ENCODE measurements at regions not wholly inside any gene's neighbourhood (a gene's known extent, or its start where the extent isn't known, plus 50 kb on each side); places are given as distances from the start of the nearest gene placed in this dataset.

DNA sequence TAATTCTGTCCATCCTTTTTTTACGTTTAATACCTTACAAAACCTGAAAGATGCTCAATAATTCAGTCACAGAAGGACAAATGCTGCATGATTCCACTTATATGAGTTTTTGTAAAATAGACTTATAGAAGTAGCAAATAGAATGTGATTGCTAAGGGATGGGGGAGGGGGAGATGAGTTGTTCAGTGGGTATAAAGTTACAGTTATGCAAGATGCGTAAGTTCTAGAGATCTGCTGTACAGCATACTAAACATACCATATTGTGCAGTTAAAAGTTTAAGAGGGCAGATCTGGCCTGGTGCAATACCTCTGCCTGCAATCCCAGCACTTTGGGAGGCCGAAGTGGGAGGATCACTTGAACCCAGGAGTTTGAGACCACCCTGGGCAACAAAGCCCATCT, 78.8 kb downstream of the TET3 start:
- no peak overlapping the region for H3K4me3 ChIP-seq (ENCODE audit: low read length)
- H3K9me3 ChIP-seq (replicated peaks; ENCODE audit: control insufficient read depth, low read depth, low read length), result no peaks in the 10 kb centered on the region
- no peaks in the 10 kb centered on the region for H3K27me3 ChIP-seq (ENCODE audit: control insufficient read depth, insufficient read depth, low read length)
- DNase-seq, result no peak
- no CpG with 5 or more reads among the region's 3 CpGs for WGBS (ENCODE audit: insufficient coverage)
- H3K36me3 ChIP-seq (ENCODE audit: control insufficient read depth, insufficient read depth, low read length), result no peaks in the 10 kb centered on the region
- H3K27ac ChIP-seq (ENCODE audit: low read length), result no peak overlapping the region
- no peaks in the 10 kb centered on the region for H3K4me1 ChIP-seq (ENCODE audit: control insufficient read depth, insufficient read depth, low read length)

DNA sequence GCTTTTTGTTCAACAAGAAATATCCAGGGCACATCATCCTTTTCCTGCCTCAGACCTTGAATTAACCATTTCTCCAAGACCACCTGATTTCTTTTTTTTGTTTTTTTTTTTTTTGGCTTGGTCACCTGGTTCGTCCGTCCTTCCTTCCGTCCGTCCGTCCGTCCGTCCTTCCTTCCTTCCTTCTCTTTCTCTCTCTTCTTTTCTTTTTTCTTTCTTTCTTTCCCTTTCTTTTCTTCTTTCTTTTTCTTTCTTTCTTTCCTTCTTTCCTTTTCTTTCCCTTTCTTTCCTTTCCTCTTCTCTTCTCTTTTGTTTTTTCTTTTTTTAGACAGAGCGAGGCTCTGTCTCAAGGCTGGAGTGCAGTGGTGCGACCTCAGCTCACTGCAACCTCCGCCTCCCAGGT, 80.7 kb downstream of the TET3 start:
- Histone ChIP-seq H3K4me1 (ENCODE audit: control insufficient read depth, insufficient read depth, low read length) (no peaks in the 10 kb centered on the region), H3K9me3 (replicated peaks; ENCODE audit: control insufficient read depth, low read depth, low read length) (no peaks in the 10 kb centered on the region), H3K27ac (ENCODE audit: low read length) (no peak overlapping the region), H3K27me3 (ENCODE audit: control insufficient read depth, insufficient read depth, low read length) (no peaks in the 10 kb centered on the region), H3K4me3 (ENCODE audit: low read length) (no peak overlapping the region), H3K36me3 (ENCODE audit: control insufficient read depth, insufficient read depth, low read length) (no peaks in the 10 kb centered on the region)
- WGBS (ENCODE audit: insufficient coverage), result 98% methylated on average over 7 of the region's 10 CpGs
- no peak for DNase-seq

- DNase-seq, result peak; percentile 83
- WGBS (ENCODE audit: insufficient coverage), result no CpG with 5 or more reads among the region's 3 CpGs
Measured at GRCh38 chr2:74066491-74067203, 81.1 kb downstream of the BOLA3 start.

DNA sequence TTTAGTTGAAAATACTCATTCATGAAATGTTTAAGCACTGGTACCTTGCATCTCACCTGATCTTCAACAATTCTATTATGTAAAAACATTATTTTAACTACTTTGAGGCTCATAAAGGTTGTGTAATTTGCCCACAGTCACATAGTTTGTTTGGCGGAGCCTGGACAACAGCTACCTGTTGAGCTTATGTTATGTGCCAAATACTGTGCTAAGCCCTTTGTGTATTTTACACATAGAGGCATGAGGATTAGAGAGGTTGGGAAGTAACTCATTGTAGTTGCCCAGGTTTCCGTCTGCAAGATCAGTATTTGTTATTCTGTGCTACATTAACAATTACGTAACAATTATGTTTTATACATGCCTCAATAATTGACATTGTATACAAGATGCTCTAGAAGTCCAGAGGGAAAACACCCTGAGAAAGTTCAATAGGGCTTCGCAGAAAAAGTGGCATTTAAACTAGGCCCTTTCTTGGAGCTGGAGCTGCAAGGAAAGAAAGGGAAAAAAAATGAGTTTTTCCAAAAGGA, 80.4 kb downstream of the BOLA3 start:
- Histone ChIP-seq H3K27me3 (ENCODE audit: control insufficient read depth, insufficient read depth, low read length) (no peaks in the 10 kb centered on the region), H3K27ac (ENCODE audit: low read length) (no peak overlapping the region), H3K9me3 (replicated peaks; ENCODE audit: control insufficient read depth, low read depth, low read length) (no peaks in the 10 kb centered on the region), H3K4me1 (ENCODE audit: control insufficient read depth, insufficient read depth, low read length) (no peaks in the 10 kb centered on the region), H3K4me3 (ENCODE audit: low read length) (no peak overlapping the region), H3K36me3 (ENCODE audit: control insufficient read depth, insufficient read depth, low read length) (no peaks in the 10 kb centered on the region)
- no peak for DNase-seq
- 80% methylated on average over 1 of the region's 4 CpGs for WGBS (ENCODE audit: insufficient coverage)

More at GRCh38 chr2:74066491-74067203, 81.1 kb downstream of the BOLA3 start:
- no peaks in the 10 kb centered on the region for H3K9me3 ChIP-seq (replicated peaks; ENCODE audit: control insufficient read depth, low read depth, low read length)
- H3K4me3 ChIP-seq (ENCODE audit: low read length), result no peak overlapping the region
- H3K27me3 ChIP-seq (ENCODE audit: control insufficient read depth, insufficient read depth, low read length), result no peaks in the 10 kb centered on the region
- H3K27ac ChIP-seq (ENCODE audit: low read length), result no peak overlapping the region
- H3K4me1 ChIP-seq (ENCODE audit: control insufficient read depth, insufficient read depth, low read length), result no peaks in the 10 kb centered on the region
- no peaks in the 10 kb centered on the region for H3K36me3 ChIP-seq (ENCODE audit: control insufficient read depth, insufficient read depth, low read length)

- peaks cover 3% of the 10 kb centered on the region for H3K4me1 ChIP-seq (ENCODE audit: control insufficient read depth, insufficient read depth, low read length)
- H3K27me3 ChIP-seq (ENCODE audit: control insufficient read depth, insufficient read depth, low read length), result no peaks in the 10 kb centered on the region
- H3K36me3 ChIP-seq (ENCODE audit: control insufficient read depth, insufficient read depth, low read length), result peaks cover 5% of the 10 kb centered on the region
- no peak overlapping the region for H3K27ac ChIP-seq (ENCODE audit: low read length)
- no peaks in the 10 kb centered on the region for H3K9me3 ChIP-seq (replicated peaks; ENCODE audit: control insufficient read depth, low read depth, low read length)
- DNase-seq, result no peak
- no CpG with 5 or more reads among the region's 2 CpGs for WGBS (ENCODE audit: insufficient coverage)
- H3K4me3 ChIP-seq (ENCODE audit: low read length), result no peak overlapping the region
Measured at GRCh38 chr2:74070991-74071390, 76.7 kb downstream of the BOLA3 start.

DNA sequence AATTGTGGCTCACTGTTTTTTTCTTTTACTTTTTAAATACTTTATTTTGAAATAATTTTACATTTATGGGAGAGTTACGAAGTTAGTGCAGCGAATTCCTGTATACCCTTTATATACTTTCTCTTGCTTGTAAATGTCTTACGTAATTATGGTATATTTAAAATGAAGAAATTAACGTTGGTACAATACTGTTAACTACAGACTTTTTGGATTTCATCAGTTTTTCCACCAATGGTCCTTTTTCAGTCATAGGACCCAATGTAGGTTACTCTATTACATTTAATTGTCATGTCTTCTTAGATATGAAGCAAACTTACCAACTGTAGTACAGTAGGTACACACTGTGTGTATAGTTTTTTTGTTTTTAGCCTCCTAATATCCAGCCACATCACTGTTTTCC, 76.3 kb downstream of the BOLA3 start:
- H3K4me3 ChIP-seq (ENCODE audit: low read length), result no peak overlapping the region
- no CpG with 5 or more reads among the region's 4 CpGs for WGBS (ENCODE audit: insufficient coverage)
- no peaks in the 10 kb centered on the region for H3K9me3 ChIP-seq (replicated peaks; ENCODE audit: control insufficient read depth, low read depth, low read length)
- no peak overlapping the region for H3K27ac ChIP-seq (ENCODE audit: low read length)
- no peaks in the 10 kb centered on the region for H3K27me3 ChIP-seq (ENCODE audit: control insufficient read depth, insufficient read depth, low read length)
- DNase-seq, result no peak
- peaks cover 3% of the 10 kb centered on the region for H3K4me1 ChIP-seq (ENCODE audit: control insufficient read depth, insufficient read depth, low read length)
- H3K36me3 ChIP-seq (ENCODE audit: control insufficient read depth, insufficient read depth, low read length), result peaks cover 5% of the 10 kb centered on the region

- Histone ChIP-seq H3K27me3 (ENCODE audit: control insufficient read depth, insufficient read depth, low read length) (no peaks in the 10 kb centered on the region), H3K4me3 (ENCODE audit: low read length) (no peak overlapping the region), H3K36me3 (ENCODE audit: control insufficient read depth, insufficient read depth, low read length) (peaks cover 8% of the 10 kb centered on the region), H3K4me1 (ENCODE audit: control insufficient read depth, insufficient read depth, low read length) (peaks cover 3% of the 10 kb centered on the region), H3K9me3 (replicated peaks; ENCODE audit: control insufficient read depth, low read depth, low read length) (no peaks in the 10 kb centered on the region), H3K27ac (ENCODE audit: low read length) (no peak overlapping the region)
- no peak for DNase-seq
- no CpG with 5 or more reads among the region's 1 CpG for WGBS (ENCODE audit: insufficient coverage)
Measured at GRCh38 chr2:74072565-74072964, 75.1 kb downstream of the BOLA3 start.

DNA sequence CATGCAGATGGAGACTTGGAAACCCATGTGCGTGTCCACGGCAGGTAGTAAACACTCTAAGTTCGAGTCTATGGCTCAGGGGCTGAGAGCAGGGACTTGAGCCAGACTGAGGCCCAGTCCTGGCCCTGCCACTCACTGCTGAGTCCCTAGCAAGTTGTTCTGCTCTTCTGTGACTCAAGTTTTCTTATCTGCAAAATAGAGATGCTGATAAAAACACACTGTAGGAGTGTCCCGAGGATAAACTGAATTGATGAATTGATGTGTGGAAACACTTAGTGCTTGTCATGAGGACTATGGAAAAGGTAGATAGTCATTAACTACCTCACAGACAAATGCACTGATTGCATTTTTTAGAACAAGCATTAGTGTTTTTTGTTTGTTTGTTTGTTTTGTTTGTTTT, 73.2 kb downstream of the BOLA3 start:
- no peak for DNase-seq
- 61% methylated on average over 3 of the region's 4 CpGs for WGBS (ENCODE audit: insufficient coverage)
- Histone ChIP-seq H3K4me1 (ENCODE audit: control insufficient read depth, insufficient read depth, low read length) (peaks cover 3% of the 10 kb centered on the region), H3K36me3 (ENCODE audit: control insufficient read depth, insufficient read depth, low read length) (peaks cover 8% of the 10 kb centered on the region), H3K9me3 (replicated peaks; ENCODE audit: control insufficient read depth, low read depth, low read length) (no peaks in the 10 kb centered on the region), H3K27me3 (ENCODE audit: control insufficient read depth, insufficient read depth, low read length) (no peaks in the 10 kb centered on the region), H3K4me3 (ENCODE audit: low read length) (no peak overlapping the region), H3K27ac (ENCODE audit: low read length) (no peak overlapping the region)

DNA sequence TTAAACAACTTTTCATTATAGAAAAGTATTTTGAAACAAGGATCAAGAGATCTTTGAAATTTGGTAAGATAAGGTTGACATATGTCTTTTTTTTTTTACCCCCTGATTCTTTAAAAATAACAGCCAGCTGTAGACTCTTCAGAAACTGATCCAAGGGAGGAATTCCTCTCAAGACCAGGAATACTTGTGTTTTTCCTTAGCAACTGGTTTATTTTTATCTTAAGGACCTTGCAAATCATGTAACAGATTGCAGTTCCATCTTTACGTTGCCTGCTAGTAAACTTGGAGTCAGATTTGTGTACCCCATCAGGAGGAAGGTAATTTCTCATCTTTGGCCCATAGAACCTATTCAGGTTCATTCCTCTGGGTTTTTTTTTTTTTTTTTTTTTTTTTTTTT, 71.6 kb downstream of the BOLA3 start:
- no peak overlapping the region for H3K4me3 ChIP-seq (ENCODE audit: low read length)
- H3K36me3 ChIP-seq (ENCODE audit: control insufficient read depth, insufficient read depth, low read length), result peaks cover 16% of the 10 kb centered on the region
- no CpG with 5 or more reads among the region's 1 CpG for WGBS (ENCODE audit: insufficient coverage)
- DNase-seq, result peak; percentile 36
- H3K4me1 ChIP-seq (ENCODE audit: control insufficient read depth, insufficient read depth, low read length), result peaks cover 8% of the 10 kb centered on the region
- no peak overlapping the region for H3K27ac ChIP-seq (ENCODE audit: low read length)
- no peaks in the 10 kb centered on the region for H3K9me3 ChIP-seq (replicated peaks; ENCODE audit: control insufficient read depth, low read depth, low read length)
- H3K27me3 ChIP-seq (ENCODE audit: control insufficient read depth, insufficient read depth, low read length), result no peaks in the 10 kb centered on the region

- no peak for DNase-seq
- Histone ChIP-seq H3K9me3 (replicated peaks; ENCODE audit: control insufficient read depth, low read depth, low read length) (no peaks in the 10 kb centered on the region), H3K36me3 (ENCODE audit: control insufficient read depth, insufficient read depth, low read length) (peaks cover 30% of the 10 kb centered on the region), H3K4me3 (ENCODE audit: low read length) (no peak overlapping the region), H3K27ac (ENCODE audit: low read length) (no peak overlapping the region), H3K4me1 (ENCODE audit: control insufficient read depth, insufficient read depth, low read length) (peaks cover 9% of the 10 kb centered on the region), H3K27me3 (ENCODE audit: control insufficient read depth, insufficient read depth, low read length) (no peaks in the 10 kb centered on the region)
- WGBS (ENCODE audit: insufficient coverage), result 83% methylated on average over 5 of the region's 7 CpGs
Measured at GRCh38 chr2:74077636-74078035, 70.1 kb downstream of the BOLA3 start.

- Histone ChIP-seq H3K4me1 (ENCODE audit: control insufficient read depth, insufficient read depth, low read length) (peaks cover 9% of the 10 kb centered on the region), H3K4me3 (ENCODE audit: low read length) (no peak overlapping the region), H3K36me3 (ENCODE audit: control insufficient read depth, insufficient read depth, low read length) (peaks cover 37% of the 10 kb centered on the region), H3K27ac (ENCODE audit: low read length) (no peak overlapping the region), H3K27me3 (ENCODE audit: control insufficient read depth, insufficient read depth, low read length) (no peaks in the 10 kb centered on the region), H3K9me3 (replicated peaks; ENCODE audit: control insufficient read depth, low read depth, low read length) (no peaks in the 10 kb centered on the region)
- no peak for DNase-seq
Measured at GRCh38 chr2:74078466-74078865, 69.2 kb downstream of the BOLA3 start.
